ENCODE measurements at regions not wholly inside any gene's neighbourhood (a gene's known extent, or its start where the extent isn't known, plus 50 kb on each side); places are given as distances from the start of the nearest gene placed in this dataset.

DNA sequence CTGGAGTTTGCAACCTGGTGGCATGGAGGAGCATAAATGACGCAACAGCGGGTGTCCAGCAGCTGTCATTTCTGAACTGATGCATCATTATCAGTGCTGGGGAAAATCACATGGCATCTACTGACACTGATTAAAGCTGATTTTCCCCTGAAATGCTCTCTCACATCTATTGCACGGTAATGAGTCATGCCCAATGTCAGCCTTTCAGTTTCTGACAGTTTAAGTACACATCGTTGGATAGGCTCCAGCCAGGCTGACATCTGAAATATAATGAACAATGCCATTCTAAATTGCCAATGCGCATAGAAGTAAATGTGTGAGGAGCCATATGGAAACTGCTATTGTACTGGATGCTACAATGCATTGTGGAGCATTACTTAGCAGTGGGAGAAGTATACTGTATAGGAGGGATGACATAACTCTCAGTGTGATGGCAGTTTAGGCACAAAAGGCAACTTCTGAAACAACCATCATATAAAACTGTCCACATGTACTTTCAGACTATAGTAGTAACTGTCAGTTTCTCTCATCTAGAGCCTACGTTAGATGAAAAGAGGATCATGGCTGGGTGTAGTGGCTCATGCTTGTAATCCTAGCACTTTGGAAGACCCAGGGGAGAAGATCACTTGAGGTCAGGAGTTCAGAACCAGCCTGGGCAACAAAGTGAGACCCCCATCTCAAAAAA, 389.3 kb upstream of the DMAC1 start:
- peak; percentile 43 for DNase-seq (ENCODE audit: low read depth)

DNA sequence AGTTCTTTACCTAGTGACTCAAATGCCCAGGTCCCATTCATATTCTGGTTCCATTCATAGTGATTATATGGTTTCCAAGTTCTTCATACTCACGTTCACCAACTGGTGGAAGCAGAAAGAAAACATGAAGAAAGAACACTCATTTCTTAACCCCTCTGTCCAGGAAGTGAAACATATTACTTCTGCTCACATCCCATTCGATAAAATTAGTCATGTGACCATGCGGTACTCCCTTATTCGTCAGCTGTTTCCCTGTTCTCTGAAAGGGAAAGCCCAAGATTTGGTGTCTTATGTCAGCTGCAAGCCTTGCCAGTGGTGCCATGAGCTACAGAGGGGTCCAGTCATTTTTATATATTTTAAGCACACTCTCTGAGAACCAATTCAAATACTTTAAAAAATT, 387.0 kb upstream of the DMAC1 start:
- DNase-seq (ENCODE audit: low read depth): peak; percentile 25

DNA sequence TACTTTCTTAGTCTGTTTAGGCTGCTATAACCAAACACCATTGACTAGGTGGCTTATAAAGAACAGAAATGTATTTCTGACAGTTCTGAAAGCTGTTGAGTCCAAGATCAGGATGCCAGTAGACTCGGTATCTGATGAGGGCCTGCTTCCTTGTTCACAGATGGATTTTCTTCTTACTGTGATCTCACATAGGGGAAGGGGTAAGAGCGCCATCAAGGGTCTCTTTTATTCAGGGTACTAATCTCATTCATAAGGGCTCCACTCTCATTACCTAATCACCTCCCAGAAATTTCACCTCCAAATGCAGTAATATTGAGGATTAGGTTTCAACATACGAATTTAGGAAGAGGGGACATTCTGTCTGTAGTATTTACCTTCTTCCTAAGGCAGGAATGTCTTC, 384.0 kb upstream of the DMAC1 start:
- no peak for DNase-seq (ENCODE audit: low read depth)

DNA sequence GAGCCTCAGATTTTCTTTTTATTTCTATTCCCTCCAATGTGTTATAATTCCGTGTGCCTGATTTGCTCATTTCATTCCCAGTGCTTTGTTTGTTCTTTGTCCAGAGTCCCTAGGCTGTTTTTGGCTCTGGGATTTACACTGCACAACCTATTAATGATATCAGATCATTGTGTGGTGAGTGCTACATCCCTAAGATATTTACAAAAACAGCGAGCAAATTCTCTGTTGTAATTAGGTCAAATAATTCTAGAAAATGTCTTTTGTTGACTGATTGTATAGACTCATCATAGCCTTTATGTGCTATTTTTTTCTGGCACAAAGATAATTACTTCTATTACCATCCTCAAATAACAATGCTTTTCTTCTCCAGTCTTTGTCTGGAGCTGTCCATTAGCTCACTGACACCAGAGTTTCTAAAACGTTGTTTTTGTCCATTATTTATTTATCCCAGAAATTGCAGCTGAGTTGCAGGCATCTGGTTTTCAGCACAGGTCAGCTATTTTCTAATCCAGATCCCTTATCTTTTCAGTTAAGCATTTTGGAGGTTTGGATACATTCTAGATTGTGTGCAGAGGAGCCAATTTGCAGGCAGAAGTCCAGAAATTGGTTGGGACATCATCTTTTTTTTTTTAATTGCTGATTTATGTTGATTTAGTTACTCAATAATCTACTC, 379.9 kb upstream of the DMAC1 start:
- no peak for DNase-seq (ENCODE audit: low read depth)

DNA sequence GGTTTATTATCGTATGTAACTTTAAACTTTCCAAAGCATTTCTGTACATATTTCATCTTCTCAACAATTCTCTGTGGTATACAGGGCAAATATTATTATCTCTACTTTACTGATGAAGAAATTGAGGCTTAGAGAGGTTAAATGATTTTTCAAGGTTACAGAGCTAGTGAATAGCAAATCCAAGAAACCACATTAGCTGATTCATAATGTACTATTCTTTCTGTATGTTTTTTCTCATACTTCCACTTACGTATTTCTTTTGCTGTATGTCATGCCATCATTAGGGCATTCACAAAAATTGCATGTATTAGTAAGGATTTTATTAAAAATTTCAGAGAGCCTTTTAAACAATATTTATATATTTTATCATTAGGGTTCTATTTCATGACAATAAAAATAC, 372.4 kb upstream of the DMAC1 start:
- no peak for DNase-seq (ENCODE audit: low read depth)

DNA sequence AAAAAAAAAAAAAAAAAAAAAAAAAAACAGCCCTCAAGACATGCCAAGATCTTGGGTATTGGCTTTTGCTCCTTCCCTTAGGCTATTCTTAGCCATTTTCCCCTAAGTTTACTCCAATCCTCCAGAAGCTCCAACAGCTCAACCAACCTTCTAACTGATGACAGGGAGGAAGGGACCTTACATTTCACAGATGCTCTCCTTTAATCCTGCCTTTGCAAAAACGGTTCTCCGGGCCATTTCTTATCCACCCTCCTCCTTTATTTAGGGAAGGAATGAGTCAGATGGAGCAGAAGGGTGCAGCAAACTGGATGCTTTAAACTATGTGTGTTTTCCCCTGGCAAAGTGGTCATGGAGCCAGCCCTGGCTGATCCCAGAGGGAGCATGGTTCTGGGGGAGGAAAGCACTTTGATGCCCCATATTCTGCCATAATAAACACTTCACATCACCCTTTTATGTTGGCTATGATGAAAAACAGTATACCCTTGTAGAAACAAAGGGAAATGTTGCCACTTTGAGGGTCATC, 369.4 kb upstream of the DMAC1 start:
- no peak for DNase-seq (ENCODE audit: low read depth)

DNA sequence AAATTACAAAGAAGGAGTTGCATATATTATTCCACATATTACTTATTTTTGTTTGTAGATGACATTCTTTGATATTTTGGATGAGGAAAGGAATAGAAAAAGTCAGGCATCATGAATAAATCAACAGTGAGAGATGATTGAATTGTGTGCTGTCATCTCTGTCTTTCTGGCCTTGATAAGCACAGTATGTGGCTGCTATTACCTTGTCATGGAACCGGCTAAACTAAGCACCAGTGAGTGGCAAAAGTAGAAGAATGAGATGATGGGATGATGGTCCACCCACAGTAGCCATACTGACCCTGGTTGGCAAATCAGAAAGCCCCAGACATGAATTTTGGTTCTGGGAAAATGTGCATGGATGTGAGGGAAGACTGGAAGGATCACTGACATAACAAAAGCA, 361.2 kb upstream of the DMAC1 start:
- no peak for DNase-seq (ENCODE audit: low read depth)

DNA sequence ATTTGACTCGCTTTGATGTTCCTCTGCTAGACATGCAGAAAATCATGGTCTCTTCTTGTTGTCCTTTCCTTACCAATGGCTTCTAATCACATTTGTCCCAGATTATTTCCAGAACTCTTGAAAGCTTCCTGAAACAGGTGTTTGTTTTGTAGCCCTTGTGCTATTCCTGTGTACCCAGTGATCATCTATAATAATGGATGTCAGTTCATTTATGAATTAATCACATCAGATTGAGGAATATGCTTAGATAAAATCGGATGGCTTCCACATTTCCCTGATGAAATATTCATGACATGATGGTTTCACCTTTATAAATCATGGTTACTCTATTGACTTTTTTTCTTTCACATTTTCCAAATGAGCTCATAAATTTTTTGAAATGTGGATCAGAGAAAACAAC, 359.0 kb upstream of the DMAC1 start:
- no peak for DNase-seq (ENCODE audit: low read depth)

DNA sequence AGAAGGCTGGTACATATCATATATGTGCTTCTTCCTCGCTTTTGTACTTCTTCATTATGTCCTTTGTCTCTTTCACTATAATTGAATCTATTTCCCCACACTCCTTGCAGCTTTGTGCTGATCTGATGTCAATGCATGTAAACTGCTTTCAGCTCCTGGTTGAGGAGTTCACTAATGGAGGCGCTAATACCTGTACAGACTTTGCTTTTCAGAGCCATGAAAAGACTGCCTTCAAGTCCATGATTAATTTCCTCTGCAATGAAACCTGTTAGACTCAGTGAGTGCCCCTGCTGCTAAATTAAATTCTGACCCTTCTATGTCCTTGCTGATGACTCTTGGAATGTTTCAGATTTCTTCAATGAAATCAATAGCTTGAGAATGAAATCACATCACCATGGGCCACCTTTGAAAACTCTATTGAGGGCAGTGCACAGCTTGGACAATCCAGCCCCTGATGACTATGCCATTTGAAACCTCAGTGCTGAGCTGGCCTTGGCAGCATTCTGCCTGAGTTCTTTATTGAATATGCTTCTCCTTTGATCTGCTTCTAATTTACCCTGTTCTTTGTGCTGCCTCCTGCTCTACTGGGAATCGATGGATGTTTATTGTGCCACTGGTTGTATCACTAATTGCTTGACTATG, 358.2 kb upstream of the DMAC1 start:
- DNase-seq (ENCODE audit: low read depth): no peak

DNA sequence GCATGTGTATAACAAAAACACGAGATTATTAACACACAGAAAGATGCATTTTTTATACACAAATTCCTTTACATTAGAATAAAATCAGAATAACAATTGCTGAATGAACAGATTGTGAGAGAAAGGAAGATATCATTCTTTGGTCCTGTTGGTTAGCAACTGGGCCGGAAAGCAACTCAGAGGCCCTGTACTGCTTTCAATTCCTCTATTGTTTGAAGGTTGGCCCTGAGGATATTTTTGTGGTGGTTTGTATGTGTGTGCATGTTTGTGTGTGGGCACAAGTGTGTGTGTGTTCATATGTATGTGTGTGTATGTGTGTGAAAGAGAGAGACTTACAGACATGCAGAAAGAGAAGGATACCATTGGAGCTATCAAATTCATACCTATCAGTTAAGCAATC, 356.8 kb upstream of the DMAC1 start:
- no peak for DNase-seq (ENCODE audit: low read depth)

DNA sequence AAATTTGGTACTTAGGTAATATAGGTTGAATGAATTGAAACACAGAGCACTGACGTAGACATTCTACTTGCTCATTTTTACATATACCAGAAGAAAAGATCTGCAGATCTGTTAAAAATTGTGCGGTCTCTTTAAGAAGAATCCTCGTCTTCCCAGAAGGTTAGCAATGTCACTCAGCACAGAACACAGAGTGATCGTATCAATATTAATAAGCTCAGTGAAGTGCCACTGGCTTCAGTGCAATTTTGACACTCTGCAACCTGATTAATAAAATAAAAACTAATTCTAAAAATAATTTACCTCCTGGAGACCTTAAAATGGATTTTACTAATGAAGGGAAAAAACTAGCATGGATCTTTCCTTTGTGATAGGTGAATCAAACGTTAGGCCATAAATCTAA, 356.1 kb upstream of the DMAC1 start:
- DNase-seq (ENCODE audit: low read depth): no peak

DNA sequence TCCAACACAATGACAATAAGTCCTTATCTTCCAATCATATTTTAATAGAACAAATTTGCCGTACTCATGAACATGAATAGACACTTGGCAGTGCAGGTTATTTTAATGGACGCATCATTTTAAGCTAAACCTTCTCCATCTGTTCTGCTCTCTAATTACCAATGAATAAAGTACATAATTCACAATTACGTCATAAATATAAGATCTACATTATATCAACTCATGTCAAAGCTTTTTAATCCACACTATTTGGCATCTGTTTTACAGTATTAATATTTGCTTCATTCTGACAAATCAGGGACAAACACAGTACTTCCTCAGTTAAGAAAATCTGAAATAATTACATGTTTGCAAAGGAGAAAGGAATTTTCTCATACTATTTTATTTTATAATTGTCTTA, 344.1 kb upstream of the DMAC1 start:
- DNase-seq (ENCODE audit: low read depth): no peak

DNA sequence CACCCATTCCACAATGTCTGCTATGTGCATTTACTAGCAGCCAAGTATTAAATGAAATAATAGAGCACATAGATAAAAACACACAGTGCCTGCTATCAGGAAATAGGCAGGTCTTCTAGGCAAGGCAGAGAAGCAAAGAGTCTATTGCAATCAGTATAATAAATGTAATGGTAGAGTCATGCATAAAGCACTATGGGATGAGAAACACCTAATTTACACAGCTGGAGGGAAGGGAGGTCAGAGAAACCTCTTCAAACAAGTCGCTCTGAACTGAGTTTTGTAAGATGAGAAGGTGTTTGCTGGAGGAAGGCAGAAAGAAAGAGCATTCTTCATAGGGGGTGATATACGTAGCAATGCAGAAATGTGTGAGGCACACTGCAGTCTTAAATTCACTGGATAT, 341.0 kb upstream of the DMAC1 start:
- no peak for DNase-seq (ENCODE audit: low read depth)

DNA sequence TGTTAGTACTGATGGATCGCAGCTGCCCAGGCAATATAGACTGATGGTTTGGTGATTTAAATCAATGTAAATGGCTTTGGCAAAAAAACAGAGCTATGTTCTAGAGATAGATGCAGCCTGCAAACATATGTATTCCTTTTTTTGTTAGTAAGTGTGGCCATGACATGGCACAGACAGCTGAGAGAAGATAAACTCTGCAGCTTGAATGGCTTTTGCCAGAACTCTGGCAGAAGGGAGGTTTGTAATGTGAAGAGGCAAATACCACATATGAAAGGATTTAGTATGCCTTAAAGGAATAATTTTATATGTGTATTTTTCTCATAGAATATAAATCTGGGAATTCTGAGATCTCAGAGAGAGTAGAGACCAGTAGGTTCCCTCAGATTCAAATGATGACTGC, 340.2 kb upstream of the DMAC1 start:
- no peak for DNase-seq (ENCODE audit: low read depth)

DNA sequence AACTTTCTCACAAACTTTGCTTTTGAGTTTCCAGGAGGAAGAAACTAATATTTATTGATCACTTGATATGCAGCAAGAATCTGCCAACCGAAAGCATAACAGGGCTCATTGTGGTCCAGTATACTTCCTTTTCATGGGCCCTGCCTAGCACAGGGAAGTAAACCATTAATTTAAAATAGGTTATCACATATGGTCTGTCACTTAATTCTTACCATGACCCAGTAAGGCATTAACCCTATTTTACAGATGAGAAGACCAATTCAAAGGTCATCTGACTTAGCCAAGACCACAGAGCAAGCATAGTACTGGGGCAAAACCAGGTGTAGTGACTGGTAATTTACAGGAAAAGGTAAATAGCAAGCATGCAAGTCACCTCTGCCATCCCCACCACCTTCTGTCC, 336.9 kb upstream of the DMAC1 start:
- DNase-seq (ENCODE audit: low read depth): no peak

DNA sequence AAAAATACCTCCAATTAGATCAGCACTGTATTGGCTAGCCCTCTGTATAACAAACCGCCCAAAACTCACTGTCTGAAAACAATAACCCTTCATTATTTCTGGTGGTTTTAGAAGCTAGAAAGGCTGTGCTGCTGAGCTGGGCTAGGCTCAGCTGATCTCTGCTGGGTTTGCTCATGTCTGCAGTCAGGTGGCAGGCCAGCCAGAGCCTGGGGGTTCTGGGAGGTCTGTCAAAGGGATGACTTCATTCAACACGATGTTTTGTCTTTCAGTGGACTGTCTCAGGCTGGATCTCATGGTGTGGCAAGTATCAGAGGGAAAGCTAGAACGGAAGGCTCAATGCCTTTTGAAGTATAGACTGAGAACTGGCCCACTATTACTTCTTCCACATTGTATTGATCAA, 335.1 kb upstream of the DMAC1 start:
- no peak for DNase-seq (ENCODE audit: low read depth)

DNA sequence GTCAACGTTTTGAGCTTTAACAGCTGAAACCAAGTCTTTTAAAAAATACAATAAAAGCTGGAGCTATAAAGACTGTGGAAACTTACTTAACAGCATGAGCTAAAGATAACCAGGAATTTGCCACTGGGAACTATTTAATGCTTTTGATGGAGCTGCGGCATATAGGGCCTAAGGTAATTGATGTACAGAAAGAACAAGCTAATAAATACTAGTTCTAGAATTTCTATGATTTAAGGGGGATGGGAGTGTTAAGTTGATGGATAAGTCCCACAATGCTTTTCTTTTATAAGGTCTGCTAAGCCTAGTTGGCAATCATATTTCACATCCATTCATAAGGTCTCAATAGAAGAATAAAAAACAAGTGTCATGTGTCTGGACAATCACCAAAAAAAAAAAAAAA, 334.0 kb upstream of the DMAC1 start:
- no peak for DNase-seq (ENCODE audit: low read depth)

DNA sequence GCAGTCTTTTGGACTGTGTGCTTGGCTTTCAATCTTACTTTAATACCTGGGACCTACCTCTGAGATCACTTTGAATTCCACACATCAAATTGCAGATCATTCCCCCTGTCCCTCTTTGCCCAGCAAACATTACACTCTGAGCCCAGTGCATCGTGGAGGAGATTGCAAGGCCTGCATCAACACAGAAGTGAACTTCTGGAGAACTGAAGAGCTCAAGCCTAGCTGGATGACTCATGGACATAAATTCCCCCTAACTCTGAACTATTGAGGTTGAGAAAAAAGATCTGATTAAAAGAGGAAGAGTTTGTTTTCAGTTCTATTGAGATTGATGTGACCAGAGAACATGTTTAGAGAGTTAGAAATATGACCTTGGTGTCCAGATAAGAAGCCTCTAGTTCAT, 316.0 kb upstream of the DMAC1 start:
- peak; percentile 18 for DNase-seq (ENCODE audit: low read depth)

DNA sequence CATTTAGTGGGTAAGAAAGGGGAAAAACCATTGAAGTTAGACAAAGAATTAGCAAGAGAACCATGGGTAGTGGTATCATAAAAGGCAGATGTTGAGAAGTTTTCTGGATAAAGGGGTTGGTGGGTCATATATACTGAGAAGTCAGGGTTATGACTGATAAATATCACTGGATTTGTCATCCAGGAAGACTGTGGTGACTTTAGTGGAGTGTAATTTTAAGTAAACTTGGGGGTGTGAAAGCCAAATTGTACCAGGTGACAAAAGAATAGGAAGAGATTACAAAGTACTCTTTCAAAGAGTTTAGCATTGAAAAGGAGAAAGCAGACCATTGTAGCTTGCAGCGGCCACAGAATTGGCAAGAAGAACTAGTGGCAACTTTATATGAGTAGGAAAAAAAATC, 315.2 kb upstream of the DMAC1 start:
- DNase-seq (ENCODE audit: low read depth): no peak

DNA sequence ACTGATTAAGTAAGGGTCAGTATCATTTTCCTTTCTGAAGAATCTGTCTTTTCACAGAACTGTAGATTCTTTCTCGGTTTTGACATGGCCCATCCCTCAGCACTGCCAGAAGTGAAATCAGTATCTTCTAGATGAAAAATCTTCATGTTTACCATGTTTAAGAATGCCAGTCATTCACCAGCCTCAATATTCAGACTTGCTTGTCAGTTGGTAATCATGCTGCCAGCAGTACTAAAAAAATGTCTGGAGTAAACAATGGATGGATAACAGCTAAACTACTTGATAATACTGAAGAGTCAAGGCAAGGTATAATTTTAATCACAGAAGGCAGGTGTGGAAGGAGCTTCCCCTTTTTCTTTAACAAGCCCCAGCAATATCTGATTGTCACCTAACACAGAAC, 306.8 kb upstream of the DMAC1 start:
- no peak for DNase-seq (ENCODE audit: low read depth)

DNA sequence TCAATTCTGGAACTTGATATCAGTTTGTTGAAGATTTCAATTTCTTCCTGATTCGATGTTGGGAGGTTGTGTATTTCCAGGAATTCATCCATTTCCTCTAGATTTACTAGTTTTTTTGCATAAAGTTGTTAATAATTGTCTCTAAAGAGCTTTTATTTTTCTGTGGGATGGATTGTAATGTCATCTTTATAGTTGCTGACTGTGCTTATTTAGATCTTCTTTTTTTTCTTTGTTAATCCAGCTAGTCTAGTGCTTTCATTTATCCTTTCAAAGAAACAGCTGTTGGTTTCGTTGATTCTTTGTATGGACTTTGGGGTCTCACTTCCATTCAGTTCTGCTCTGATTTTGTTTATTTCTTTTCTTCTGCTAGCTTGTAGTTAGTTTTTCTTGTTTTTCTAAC, 302.0 kb upstream of the DMAC1 start:
- DNase-seq (ENCODE audit: low read depth): no peak

DNA sequence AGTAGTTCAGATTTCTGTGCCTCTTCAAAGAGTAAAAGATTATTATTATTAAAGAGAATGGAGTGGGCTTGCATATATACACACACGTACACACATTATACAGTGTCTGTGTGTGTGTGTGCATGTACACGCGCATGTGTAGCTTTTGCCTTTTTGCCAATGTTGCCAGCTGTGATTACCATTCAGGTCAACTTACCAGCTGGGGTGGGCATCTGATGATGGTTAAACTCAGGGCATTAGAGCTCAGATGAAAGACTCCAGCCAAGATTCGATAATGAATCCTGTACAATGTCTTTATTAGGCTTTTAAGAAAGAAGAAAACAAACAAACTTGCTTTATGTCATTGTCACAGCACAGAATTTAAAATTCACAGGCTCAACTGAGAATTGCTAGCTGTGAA, 296.5 kb upstream of the DMAC1 start:
- no peak for DNase-seq (ENCODE audit: low read depth)

DNA sequence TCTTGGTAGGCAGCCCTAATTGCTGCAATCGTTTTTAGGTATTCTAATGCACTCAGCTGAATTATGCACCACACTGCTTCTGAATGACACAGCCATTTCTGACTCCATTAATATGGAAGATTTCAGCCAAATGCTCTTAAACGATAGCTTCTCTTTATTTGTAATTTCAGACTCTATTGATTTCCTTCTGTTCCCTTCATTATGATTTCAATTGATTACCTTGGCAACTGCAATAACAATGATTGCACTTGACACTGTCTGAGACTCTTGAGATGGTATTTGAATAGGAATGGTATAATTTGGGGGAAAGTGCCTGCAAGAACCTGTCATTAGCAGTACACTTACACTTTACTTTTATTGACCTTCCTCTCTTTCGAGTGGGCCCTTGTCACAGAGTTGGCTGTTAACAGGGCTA, 296.1 kb upstream of the DMAC1 start:
- no peak for DNase-seq (ENCODE audit: low read depth)

Data from HT1080 (cell line).